Stomach (tissue), 4 donors: ENCODE measurements at regions not wholly inside any gene's neighbourhood (a gene's known extent, or its start where the extent isn't known, plus 50 kb on each side); places are given as distances from the start of the nearest gene placed in this dataset.

ENCODE experiments used
- POLR2AphosphoS5 ChIP-seq, 3 donors: sonication (generic); formaldehyde crosslinking; IDR thresholded peaks; one replicate each; pipeline ENCODE4 v1.6.1; 2016; ENCODE audit warnings: antibody characterized with exemption in 3 of 3
- TF ChIP-seq, protein P1 (sequence below), 7 experiments: fragments of 450-650 bp in 4 of 7; fragments of 200-600 bp in 3 of 7; sonication (generic) in 3 of 7; IDR thresholded peaks; one replicate each; pipeline ENCODE4 v1.5.1; 2016 to 2019; ENCODE audit warnings: antibody characterized with exemption in 7 of 7, control low read depth in 2 of 7, mild to moderate bottlenecking in 1 of 7

DNA sequence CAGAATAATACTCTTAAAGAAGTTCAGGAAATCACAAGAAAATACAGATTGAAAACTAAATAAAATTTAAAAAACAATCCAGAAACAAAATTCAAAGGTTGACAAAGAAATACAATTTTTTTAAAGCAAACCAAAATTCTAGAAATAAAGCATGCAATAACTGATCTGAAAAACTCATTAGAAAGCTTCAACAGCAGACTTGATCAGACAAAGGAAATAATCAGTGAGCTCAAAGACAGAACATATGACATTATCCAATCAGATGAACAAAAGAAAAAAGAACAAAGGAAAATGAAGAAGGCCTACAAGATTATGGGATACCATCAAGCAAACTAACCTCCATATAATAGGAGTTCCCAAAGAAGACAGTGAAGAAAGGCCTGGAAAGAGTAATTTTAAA lies 336.8 kb downstream of the RSL24D1 start:
- TF ChIP-seq, protein P1, sequence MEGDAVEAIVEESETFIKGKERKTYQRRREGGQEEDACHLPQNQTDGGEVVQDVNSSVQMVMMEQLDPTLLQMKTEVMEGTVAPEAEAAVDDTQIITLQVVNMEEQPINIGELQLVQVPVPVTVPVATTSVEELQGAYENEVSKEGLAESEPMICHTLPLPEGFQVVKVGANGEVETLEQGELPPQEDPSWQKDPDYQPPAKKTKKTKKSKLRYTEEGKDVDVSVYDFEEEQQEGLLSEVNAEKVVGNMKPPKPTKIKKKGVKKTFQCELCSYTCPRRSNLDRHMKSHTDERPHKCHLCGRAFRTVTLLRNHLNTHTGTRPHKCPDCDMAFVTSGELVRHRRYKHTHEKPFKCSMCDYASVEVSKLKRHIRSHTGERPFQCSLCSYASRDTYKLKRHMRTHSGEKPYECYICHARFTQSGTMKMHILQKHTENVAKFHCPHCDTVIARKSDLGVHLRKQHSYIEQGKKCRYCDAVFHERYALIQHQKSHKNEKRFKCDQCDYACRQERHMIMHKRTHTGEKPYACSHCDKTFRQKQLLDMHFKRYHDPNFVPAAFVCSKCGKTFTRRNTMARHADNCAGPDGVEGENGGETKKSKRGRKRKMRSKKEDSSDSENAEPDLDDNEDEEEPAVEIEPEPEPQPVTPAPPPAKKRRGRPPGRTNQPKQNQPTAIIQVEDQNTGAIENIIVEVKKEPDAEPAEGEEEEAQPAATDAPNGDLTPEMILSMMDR (IDR thresholded peaks at IDR 0.05): no peak
- no peak for TF ChIP-seq POLR2AphosphoS5 (IDR thresholded peaks at IDR 0.05)
